HG03520 (cell line): ENCODE measurements at regions not wholly inside any gene's neighbourhood (a gene's known extent, or its start where the extent isn't known, plus 50 kb on each side); places are given as distances from the start of the nearest gene placed in this dataset.

Experiments used
- ATAC-seq: cut with Tn5 transposase; IDR thresholded peaks from one replicate; pipeline ENCODE4 v1.9.1; 2021; ENCODE audit warnings: mild to moderate bottlenecking, moderate library complexity; ENCODE audit not compliant: unreplicated experiment

DNA sequence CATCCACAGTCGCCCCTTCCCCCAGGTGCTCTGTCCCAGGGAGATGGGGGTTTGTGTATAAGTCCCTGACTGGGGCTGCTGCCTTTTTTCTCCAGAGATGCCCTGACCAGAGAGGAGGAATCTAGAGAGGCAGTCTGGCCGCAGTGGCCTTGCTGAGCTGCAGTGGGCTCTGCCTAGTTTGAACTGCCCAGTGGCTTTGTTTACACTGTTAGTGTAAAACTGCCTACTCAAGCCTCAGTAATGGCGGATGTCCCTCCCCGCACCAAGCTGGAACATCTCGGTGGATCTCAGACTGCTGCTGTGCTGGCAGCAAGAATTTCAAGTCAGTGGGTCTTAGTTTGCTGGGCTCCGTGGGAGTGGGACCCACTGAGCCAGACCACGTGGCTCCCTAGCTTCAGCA lies 102.6 kb upstream of the GIMD1 start:
- no peak for ATAC-seq

DNA sequence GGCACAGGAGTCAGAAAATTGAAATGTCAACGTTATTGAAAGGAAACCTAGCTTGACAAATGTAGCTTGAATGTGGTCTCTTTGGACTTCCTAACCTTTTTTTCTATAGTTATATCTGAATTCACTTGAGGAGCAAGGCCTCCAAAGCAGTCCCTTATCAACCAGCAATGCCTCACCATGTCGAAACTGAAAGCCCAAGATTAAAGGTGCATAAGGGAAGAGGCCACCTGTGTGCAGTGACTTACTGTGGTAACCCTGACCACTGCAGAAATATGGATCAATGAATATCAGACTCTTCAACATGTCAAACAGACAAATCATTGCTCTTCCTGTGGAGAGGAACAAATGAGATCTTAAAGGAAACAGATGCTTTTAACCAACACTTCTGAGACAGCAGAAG lies 95.0 kb upstream of the GIMD1 start:
- ATAC-seq, result no peak

DNA sequence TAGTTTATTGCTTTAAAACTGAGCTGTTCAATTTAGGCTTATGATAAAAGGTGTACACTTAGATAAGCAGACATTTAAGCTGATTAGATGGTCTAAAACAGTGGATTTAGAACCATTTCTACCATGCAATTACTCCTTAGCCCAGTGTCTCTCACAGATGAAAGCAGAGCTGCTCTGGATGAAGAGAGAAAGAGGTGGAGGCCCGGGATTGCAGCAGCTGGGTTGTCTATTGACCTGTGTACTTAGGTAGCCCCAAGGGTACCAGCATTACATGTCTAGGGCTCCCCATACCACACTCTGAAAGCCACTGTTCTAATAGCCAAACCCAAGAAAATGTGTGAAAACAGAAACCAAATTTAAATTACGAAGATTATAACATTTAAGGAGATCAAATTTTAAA lies 86.0 kb upstream of the GIMD1 start:
- no peak for ATAC-seq

DNA sequence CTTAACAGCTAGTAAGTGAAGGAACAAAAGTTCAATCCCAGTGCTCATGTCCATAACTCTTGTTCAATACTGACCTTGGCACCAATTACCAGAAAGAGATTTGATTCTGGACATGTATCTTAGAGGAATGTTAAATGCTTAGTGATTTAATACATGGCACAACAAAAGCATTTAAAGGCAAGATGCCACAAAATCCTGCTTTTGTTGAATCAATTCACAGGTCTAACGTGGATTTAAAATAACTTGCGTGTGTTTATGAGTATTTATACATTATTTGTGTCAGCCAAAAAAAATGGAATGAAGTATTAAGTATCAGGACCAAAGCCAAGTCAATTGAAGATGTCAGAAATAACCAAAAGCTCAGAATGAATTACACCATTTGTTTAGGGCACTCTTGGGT lies 85.4 kb upstream of the GIMD1 start:
- ATAC-seq, result no peak

DNA sequence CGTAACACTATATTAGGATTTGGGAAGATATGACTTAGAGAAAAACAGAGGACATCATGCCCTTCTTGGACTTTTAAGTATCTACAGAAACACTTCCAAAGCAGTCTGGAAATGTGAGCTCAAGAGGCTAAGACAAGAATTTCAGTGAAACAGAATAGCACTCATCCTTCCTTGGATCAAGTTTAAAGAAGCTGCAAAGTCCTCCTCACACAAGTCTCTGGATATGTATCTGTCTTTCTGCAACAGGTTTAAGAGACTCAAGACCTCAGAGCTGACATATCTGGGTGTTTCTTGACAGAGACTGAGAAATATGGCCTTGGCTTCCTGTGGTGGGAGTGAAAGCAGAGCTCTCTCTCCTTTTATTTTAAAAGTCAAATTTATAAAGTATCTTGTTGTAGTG lies 82.5 kb upstream of the GIMD1 start:
- ATAC-seq, result no peak

DNA sequence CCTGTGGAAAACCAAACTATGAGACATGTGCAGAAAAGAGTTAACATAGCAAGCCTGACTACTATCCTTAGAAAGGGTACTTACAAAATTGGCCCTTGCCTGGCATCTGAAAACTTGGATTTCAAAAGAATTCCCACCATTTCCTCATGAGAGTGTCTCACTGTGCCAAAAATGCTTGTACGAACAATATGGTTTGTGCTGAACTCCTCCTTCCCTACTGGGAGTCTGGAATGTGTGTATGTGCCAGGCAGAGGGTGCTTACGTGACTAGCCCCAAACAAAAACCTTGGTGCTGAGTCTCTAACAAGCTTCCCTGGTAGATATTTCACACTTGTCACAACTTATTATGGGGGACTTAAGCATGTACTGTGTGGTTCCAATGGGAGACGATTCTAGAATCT lies 81.7 kb upstream of the GIMD1 start:
- ATAC-seq, result no peak

DNA sequence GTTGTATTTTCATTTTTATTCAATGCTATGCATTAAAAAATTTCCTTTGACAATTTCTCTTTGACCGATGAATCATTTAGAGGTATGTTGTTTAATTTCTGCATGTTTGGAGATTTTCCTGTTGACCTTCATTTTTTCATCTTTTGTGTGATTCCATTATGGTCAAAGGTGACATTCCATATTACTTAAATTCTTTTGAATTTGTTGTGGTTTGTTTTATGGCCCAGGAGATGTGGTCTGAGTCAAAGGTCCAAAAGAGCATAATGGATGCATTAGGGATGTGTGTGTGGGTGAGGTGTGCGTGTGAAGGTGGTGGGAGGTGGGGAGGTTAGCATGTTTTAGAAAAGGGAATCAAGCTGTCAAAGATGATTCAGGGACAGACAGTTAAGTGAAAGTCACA lies 76.0 kb upstream of the GIMD1 start:
- ATAC-seq, result no peak

DNA sequence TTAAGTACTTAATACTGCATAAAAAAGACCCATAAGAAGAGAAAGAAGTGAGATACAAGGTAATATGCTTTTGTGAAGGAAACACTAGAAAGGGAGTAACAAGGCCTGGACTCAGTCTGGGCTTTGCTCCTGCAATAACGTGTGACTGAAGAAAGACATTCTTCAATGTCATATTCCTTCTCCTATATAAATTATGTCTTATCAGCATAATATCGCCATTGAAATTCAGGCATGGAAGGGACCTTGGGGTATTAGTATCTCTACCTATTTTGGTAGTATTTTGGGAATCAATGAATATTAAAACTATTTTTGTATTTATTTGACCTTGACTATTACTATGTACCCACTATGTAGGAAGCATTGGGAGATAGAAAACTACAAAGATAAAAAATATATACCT lies 62.2 kb upstream of the GIMD1 start:
- ATAC-seq, result no peak

DNA sequence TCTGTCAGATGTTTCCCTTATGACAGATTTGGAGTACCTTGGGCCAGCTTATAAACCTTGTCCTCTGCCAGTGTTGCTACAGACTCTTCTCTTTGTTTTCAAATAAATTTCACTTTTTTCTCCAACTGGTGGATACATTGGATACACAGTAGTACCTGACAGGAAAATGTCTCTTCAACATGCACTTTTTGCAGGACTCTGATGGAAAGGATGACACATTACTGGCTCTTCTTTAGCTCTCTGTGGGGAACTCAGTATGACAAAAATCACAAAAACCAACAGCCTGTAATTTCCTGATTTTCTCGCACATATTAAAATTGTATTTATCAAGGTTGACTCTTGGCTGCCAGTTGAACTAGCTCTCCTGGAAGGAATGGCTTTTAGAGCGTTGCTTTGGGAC lies 61.3 kb upstream of the GIMD1 start:
- no peak for ATAC-seq

DNA sequence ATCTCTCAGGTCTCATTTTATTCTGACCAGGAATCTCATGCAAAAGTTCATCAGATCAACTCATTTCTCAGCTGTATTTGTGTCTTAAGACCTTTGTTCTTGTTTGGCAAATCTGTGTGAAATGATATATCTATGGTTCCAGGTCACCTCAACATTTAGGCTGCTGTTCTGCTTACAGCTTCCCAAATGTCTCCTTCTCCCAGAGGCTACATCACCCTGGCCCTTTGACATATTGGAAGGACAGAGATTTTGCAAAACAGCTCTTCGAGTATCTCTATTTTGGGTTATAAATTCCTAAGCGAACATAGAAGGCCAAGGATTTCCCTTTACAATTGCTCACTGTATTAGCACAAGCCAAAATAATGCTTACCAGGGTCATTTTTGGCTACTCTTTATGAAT lies 57.5 kb upstream of the GIMD1 start:
- ATAC-seq, result no peak

DNA sequence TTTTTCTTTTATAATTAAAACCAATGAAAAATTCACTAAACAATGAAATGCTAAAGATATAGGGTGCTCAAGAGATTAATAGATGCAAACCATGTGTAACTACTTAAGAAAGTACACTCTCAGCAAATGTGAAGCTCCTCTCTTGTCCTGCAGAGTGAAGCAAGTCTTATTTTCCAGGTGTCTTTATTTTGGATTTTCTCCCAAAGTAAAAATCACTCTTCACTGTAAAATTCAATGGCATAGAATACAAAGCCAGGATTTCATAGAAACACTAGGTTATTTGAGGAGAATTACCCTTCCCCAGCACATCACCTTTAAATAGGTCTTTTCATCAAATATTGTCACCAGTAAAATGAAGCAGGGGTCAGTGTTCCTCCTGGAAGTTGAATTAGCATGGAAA lies 57.0 kb upstream of the GIMD1 start:
- no peak for ATAC-seq

DNA sequence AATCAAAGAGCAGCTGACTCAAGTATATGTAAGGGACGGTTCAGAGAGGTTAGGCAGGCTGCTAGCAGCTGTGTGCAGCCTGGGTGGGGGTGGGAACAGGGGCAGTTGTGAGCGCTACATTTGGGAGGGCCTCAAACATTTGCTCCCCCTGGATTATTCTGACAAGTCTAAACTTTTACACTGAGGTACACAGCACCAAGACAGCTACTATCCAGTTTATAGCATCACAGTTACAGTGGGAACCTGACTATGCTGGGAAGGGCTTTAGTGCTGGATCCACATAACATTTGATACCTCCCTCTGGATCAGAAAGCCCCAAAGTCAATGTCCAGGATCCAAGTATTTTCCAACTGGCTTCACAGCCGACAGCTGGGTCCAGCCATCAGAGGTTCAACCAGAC lies 55.8 kb upstream of the GIMD1 start:
- no peak for ATAC-seq

DNA sequence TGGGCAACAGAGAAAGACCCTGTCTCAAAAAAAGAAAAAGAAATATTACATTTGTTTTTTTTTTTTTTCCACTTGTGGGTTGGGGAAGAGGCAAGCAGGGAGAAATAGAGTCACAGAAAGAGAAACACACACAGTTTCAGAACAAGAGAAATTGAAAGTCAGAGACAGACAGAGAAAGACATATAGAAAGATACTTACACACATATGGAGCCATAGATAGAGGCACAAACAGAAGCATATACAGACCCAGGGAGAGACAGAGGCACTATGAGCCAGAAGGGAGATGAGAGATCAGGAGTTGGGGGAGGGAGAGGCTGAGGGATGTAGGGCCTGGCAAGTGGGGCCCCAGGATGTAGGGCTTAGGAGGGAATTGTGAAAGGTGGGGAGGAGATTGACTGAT lies 55.2 kb upstream of the GIMD1 start:
- no peak for ATAC-seq

DNA sequence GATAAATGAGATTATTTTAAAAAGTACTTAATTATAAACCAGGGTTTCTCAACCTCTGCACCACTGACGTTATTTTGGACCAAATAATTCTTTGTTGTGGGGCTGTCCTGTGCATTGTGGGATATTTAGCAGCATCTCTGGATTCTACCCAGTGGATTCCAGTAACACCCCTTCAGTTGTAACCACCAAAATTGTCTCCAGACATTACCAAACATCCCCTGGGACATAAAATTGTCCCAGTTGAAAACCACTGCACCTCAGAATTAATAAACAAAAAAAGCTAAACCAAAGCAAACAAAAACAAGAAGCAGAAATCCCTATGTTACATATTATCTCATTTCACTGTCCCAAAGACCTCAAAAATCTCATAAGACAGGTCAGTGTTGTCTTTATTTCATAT lies 54.2 kb upstream of the GIMD1 start:
- ATAC-seq, result no peak

DNA sequence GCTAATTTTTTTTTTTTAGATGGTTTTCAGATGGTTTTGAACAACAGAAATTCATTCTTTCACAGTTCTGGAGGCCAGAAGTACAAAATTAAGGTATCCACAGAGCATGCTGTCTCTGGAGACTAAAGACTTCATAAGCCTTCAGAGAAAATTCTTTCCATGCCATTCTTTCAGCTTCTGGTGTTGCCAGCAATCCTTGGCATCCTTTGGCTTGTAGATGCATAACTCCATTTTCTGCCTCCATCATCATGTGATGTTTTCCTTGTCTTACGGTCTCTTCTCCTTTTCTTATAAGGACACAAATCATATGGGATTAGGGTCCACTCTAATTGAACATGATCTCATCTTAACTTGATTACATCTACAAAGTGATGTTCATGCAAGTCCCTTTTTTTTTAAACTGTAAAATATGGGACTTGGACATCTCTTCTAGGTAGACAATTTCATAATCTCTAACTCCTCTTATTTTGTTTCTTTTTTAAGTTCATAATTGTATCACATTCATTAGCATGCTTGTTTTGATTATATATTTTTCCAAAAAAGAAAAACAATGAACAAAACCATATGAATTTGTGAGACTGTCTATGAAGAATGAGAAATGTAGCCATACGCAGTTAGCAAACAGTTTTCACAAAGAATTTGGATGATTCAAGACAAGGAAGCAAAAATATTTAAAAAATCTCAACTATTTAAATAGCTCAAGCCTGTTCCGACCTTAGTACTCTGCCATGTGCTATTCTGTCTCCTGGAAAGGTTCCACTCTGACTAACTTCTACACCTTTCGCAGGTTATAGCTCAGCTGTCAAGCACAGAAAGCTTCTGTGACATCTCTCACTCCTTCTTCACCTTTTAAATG lies 53.1 kb upstream of the GIMD1 start:
- no peak for ATAC-seq

DNA sequence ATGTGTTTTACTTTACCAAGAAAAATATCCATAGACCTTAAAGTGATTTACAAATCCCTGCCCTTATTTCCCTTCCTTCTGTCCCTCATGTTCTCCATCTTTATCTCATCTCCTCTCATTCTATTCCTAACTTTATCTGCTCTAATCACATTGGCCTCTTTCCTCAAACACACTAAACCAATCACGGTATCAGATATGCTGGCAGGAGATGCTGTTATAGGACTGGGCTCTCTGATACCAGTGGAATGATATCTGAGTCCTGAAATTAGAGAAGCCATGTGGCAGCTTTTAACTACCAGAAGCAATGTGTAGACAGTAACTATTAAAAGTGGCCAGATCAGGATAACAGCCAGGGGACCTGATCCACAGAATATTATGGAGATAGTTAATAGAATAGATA lies 49.9 kb upstream of the GIMD1 start:
- no peak for ATAC-seq
